Activated CD4-positive, alpha-beta T cell treated with anti-CD3 and anti-CD28 coated beads, Interleukin-2, amount 10 ng/mL, durations not matched to agents 7 days and 5 days (primary cell): ENCODE measurements at regions not wholly inside any gene's neighbourhood (a gene's known extent, or its start where the extent isn't known, plus 50 kb on each side); places are given as distances from the start of the nearest gene placed in this dataset.

Source experiments
- CTCF ChIA-PET: fragments of 350-600 bp; sonication (Branson Sonifier 250); formaldehyde crosslinking; loops from one replicate; lab custom pipeline; 2021; ENCODE audit warnings: antibody characterized with exemption; lab: Charles Lee
- POLR2A ChIA-PET: fragments of 350-600 bp; sonication (Branson Sonifier 250); formaldehyde crosslinking; loops from one replicate; lab custom pipeline; 2021; ENCODE audit warnings: antibody characterized with exemption; lab: Charles Lee
- DNase-seq: peaks from one replicate; pipeline ENCODE4 v3.0.0-alpha.2; 2020
- H3K27ac Mint-ChIP-seq: one replicate; pipeline ENCODE4 v1.8.0; 2021; ENCODE audit warnings: mild to moderate bottlenecking, moderate library complexity, mixed read lengths
- H3K27me3 Mint-ChIP-seq: one replicate; pipeline ENCODE4 v1.8.0; 2021; ENCODE audit warnings: mixed read lengths
- H3K36me3 Mint-ChIP-seq: one replicate; pipeline ENCODE4 v1.8.0; 2021; ENCODE audit warnings: low read depth, mixed read lengths
- H3K4me1 Mint-ChIP-seq: one replicate; pipeline ENCODE4 v1.8.0; 2021; ENCODE audit warnings: mixed read lengths
- H3K4me3 Mint-ChIP-seq: one replicate; pipeline ENCODE4 v1.8.0; 2021; ENCODE audit warnings: mild to moderate bottlenecking, moderate library complexity, mixed read lengths
- H3K9me3 Mint-ChIP-seq: one replicate; pipeline ENCODE4 v1.8.0; 2021; ENCODE audit warnings: mixed read lengths

DNA sequence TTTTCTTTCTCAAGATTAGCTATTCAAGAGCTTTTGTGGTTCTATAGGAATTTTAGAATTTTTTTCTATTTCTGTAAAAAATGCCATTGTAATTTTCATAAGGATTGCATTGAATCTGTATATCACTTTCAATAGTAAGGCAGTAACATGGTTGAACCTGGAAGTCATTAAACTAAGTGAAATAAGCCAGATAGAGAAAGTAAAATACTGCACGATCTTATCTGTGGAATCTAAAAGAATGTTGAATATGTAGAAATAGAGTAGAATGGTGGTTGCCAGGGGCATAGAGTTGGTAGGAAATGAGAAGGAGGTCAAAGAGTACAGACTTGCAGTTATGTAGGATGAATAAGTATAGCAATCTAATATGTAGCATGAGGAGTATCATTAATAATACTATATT is 1073.5 kb upstream of the LRRN3 start:
- Mint-ChIP-seq H3K27ac (no peak overlapping the region), H3K9me3 (no peaks in the 10 kb centered on the region), H3K27me3 (no peaks in the 10 kb centered on the region), H3K4me1 (no peaks in the 10 kb centered on the region), H3K36me3 (no peaks in the 10 kb centered on the region), H3K4me3 (no peak overlapping the region)
- POLR2A ChIA-PET = no interaction called here
- CTCF ChIA-PET = no interaction called here
- no peak for DNase-seq

DNA sequence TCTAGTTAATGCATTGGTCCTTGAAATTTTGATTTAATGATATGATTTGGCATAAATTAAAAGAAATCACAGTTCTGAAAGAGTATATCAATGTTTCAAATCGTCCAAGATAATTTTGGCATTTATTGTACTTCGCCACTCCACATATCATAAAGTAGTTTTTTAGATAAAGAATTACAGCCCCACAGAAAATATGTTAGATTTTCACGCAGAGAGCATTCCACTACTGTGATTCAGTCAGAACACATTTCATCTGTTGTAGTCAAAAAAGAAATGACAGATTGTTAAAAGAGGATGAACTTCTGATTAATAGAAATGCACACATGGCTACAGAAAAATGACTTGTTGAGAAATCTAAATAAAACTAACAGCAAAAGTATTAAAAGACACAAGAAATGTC is 1063.5 kb upstream of the LRRN3 start:
- POLR2A ChIA-PET = no interaction called here
- Mint-ChIP-seq H3K27me3 (no peaks in the 10 kb centered on the region), H3K27ac (no peak overlapping the region)

DNA sequence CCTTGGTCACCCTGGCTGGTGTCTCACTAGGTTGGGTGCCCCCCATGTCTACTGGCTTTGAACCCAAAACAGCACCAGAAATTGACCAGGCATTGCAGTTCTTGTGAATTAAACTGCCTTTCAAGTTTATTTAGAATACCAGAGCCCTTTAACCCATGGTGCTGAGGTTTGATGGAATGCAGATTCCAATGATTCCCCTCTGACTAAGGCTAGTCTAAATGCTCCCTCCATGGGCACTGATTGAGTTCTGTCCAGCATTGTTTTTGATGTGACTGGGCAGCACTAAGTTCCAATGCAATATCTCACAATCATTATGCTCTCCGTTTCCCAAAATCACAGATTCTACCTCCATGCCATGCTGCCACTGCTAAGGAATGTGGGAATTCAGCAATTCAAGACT is 1047.4 kb upstream of the LRRN3 start:
- no peaks in the 10 kb centered on the region for H3K9me3 Mint-ChIP-seq
- H3K4me1 Mint-ChIP-seq = no peaks in the 10 kb centered on the region
- H3K36me3 Mint-ChIP-seq = no peaks in the 10 kb centered on the region
- POLR2A ChIA-PET = no interaction called here
- CTCF ChIA-PET = interaction anchor here (0.7 kb wide), 1 partner anchor 730 kb away, joined by 3 read pairs; no protein-coding TSS in a partner anchor
- no peak overlapping the region for H3K27ac Mint-ChIP-seq
- H3K27me3 Mint-ChIP-seq = no peaks in the 10 kb centered on the region
- DNase-seq = no peak
- H3K4me3 Mint-ChIP-seq = no peak overlapping the region

More for the DNA sequence above, 1063.5 kb upstream of the LRRN3 start:
- Mint-ChIP-seq H3K9me3 (no peaks in the 10 kb centered on the region), H3K36me3 (no peaks in the 10 kb centered on the region), H3K4me1 (no peaks in the 10 kb centered on the region), H3K4me3 (no peak overlapping the region)
- no peak for DNase-seq
- CTCF ChIA-PET = no interaction called here

DNA sequence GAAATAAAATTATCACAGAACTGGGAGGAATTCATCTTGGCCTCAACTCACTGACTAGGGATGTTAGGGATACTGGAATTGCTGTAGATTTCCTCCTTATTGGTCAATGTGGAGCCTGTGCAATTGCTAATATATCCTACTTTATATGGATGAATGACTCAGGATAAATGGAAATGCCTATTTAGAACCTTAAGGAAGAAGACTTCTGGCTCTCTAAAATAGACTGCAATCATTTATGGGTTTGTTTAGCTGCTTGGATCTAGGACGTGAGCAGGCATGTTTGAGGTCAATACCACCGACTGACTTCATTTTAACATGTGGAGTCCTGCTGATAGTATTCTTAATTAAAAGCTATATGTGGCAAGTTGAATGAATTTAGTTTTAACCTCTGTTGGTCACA is 1040.1 kb upstream of the LRRN3 start:
- DNase-seq = no peak
- ChIA-PET POLR2A (no interaction called here), CTCF (no interaction called here)
- H3K9me3 Mint-ChIP-seq = no peaks in the 10 kb centered on the region
- H3K4me1 Mint-ChIP-seq = no peaks in the 10 kb centered on the region
- no peak overlapping the region for H3K27ac Mint-ChIP-seq
- H3K4me3 Mint-ChIP-seq = no peak overlapping the region
- no peaks in the 10 kb centered on the region for H3K36me3 Mint-ChIP-seq
- no peaks in the 10 kb centered on the region for H3K27me3 Mint-ChIP-seq

DNA sequence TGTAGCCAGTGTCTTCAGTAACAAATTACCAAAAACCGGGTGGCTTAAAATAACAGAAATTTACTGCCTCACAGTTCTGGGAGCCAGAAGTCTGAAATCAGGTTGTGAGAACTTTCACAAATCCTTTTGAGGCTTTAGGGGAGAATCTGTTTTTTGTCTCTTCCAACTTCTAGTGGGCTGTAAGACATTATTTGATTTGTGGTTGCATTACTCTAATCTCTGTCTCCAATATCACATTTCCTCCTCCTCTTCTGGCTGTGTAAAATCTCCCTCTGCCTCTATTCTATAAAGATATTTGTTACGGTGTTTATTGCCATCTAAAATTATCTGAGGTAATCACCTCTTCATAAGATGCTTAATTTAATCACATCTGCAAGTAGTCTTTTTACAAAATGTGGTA is 1039.6 kb upstream of the LRRN3 start:
- no peaks in the 10 kb centered on the region for H3K4me1 Mint-ChIP-seq
- no peak overlapping the region for H3K4me3 Mint-ChIP-seq
- POLR2A ChIA-PET = no interaction called here
- CTCF ChIA-PET = no interaction called here
- H3K36me3 Mint-ChIP-seq = no peaks in the 10 kb centered on the region
- H3K27ac Mint-ChIP-seq = no peak overlapping the region
- H3K27me3 Mint-ChIP-seq = no peaks in the 10 kb centered on the region
- no peaks in the 10 kb centered on the region for H3K9me3 Mint-ChIP-seq
- DNase-seq = no peak

DNA sequence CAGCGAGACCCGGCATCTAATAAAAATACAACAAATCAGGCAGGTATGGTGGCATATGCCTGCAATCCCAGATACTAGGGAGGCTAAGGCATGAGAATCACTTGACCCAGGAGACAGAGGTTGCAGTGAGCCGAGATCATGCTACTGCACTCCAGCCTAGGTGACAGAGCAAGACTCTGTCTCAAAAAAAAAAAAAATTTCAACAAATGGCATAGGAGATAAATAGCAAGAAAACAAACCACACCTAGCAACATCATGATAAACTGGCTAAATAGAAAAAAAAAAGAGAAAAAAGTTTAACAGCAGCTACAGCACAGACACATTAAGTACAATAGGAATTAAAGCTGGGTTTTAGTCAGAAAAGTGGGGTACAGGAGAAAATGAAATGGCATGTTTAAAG is 1034.6 kb upstream of the LRRN3 start:
- no peak for DNase-seq
- CTCF ChIA-PET = interaction anchor here (0.6 to 0.7 kb wide), 2 partner anchors 71 to 1598 kb away, joined by 5 read pairs; no protein-coding TSS in a partner anchor
- POLR2A ChIA-PET = no interaction called here
- H3K27me3 Mint-ChIP-seq = no peaks in the 10 kb centered on the region
- H3K36me3 Mint-ChIP-seq = no peaks in the 10 kb centered on the region
- H3K4me3 Mint-ChIP-seq = no peak overlapping the region
- H3K27ac Mint-ChIP-seq = no peak overlapping the region
- no peaks in the 10 kb centered on the region for H3K9me3 Mint-ChIP-seq
- H3K4me1 Mint-ChIP-seq = no peaks in the 10 kb centered on the region

DNA sequence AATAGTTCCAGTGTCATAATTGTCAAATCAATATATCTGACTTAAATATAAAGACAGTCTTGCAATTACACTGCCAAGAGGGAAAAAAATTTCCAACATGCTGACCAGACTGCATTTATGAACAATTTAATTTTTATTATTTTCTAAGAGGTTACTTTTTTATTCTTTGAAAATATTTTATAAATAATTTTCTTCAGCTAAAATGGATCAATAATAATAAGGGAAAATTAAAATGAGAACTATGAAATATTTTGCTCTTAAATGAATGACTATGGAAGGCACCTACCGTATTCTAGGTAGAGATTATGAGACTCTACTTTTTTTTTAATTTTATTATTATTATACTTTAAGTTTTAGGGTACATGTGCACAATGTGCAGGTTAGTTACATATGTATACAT is 1032.5 kb upstream of the LRRN3 start:
- Mint-ChIP-seq H3K4me3 (no peak overlapping the region), H3K27ac (no peak overlapping the region), H3K36me3 (no peaks in the 10 kb centered on the region), H3K4me1 (no peaks in the 10 kb centered on the region), H3K9me3 (no peaks in the 10 kb centered on the region), H3K27me3 (no peaks in the 10 kb centered on the region)
- CTCF ChIA-PET = no interaction called here
- no peak for DNase-seq
- POLR2A ChIA-PET = no interaction called here

DNA sequence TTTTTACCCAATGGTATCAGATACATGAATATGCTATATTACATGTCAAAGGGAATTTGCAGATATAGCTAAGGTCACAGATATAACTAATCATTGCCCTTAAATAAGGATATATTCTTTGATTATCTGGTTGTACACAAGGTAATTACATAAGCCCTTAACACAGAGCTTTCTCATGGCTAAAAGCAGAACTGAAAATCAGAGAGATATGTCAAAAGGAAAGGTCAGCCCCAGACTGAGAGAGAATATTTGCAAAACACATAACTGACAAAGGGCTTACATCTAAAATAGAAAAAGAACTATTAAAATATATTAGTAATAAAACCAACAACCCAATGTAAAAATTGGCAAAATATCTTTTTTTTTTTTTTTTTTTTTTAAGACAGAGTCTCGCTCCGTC is 1029.5 kb upstream of the LRRN3 start:
- no peak overlapping the region for H3K4me3 Mint-ChIP-seq
- H3K9me3 Mint-ChIP-seq = no peaks in the 10 kb centered on the region
- no peaks in the 10 kb centered on the region for H3K4me1 Mint-ChIP-seq
- H3K27me3 Mint-ChIP-seq = no peaks in the 10 kb centered on the region
- DNase-seq = no peak
- CTCF ChIA-PET = interaction anchor here (0.6 kb wide), 1 partner anchor 1256 kb away, joined by 3 read pairs; no protein-coding TSS in a partner anchor
- POLR2A ChIA-PET = no interaction called here
- no peaks in the 10 kb centered on the region for H3K36me3 Mint-ChIP-seq
- H3K27ac Mint-ChIP-seq = no peak overlapping the region

DNA sequence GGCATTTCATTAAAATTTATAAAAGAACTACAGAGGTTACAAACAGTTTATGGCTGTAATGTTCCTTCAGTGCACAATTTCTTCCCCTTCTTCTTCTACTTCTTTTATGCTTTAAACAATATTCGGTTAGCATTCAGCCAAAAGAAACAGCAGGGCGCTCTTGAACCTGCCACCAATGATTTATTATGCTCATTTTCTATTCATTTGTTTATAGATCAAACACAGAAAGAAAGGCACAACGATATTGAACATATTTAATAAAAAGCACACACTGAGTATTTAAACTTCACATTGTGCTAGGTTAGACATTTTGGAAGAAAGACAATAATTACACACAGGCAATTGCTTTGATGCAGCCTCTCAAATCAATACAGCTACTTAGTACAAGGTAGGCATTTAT is 1025.8 kb upstream of the LRRN3 start:
- Mint-ChIP-seq H3K4me3 (no peak overlapping the region), H3K4me1 (no peaks in the 10 kb centered on the region), H3K27ac (no peak overlapping the region), H3K36me3 (no peaks in the 10 kb centered on the region), H3K27me3 (no peaks in the 10 kb centered on the region), H3K9me3 (no peaks in the 10 kb centered on the region)
- POLR2A ChIA-PET = no interaction called here
- DNase-seq = no peak
- CTCF ChIA-PET = no interaction called here

DNA sequence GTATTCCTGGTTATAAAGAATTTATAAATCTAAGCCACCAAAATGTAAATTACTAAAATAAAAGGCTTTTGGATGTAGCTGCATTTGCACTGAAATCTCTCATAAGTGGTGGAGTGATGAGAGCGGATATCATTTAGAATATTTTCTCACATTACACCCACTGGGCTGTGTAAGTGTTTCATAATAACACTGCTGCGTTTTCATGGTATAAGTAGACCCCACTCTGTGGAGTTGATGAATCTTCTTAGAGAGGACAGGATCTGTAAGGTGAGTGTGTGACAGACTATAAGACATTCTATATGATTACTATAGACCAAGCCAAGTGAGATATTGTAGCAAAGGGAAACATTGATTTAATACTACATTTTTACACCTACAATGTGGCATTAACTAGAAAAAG is 1024.1 kb upstream of the LRRN3 start:
- no peaks in the 10 kb centered on the region for H3K4me1 Mint-ChIP-seq
- H3K27me3 Mint-ChIP-seq = no peaks in the 10 kb centered on the region
- no peaks in the 10 kb centered on the region for H3K36me3 Mint-ChIP-seq
- H3K27ac Mint-ChIP-seq = no peak overlapping the region
- H3K9me3 Mint-ChIP-seq = no peaks in the 10 kb centered on the region
- CTCF ChIA-PET = no interaction called here
- POLR2A ChIA-PET = no interaction called here
- DNase-seq = no peak
- no peak overlapping the region for H3K4me3 Mint-ChIP-seq

DNA sequence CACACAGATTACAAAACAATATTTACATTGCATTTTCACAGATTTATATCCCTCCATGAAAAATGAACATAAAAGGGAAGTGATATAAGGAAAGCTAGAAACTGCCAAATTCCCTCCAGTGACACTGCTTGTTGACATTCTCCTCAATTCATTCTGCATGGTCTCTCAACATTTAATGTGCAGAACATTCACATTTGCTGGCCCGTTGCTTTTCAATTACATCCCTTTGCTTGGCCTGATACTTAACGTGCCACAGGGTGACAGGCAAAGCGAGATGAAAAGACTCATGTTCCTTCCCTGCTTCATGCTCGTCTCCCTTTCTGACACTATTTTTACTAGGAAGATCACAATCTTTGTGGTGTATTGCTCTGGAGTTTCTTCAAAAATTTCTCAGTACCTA is 1019.7 kb upstream of the LRRN3 start:
- H3K4me3 Mint-ChIP-seq = no peak overlapping the region
- CTCF ChIA-PET = no interaction called here
- H3K36me3 Mint-ChIP-seq = no peaks in the 10 kb centered on the region
- H3K27me3 Mint-ChIP-seq = no peaks in the 10 kb centered on the region
- no peaks in the 10 kb centered on the region for H3K4me1 Mint-ChIP-seq
- no peak overlapping the region for H3K27ac Mint-ChIP-seq
- POLR2A ChIA-PET = no interaction called here
- no peak for DNase-seq
- H3K9me3 Mint-ChIP-seq = no peaks in the 10 kb centered on the region

DNA sequence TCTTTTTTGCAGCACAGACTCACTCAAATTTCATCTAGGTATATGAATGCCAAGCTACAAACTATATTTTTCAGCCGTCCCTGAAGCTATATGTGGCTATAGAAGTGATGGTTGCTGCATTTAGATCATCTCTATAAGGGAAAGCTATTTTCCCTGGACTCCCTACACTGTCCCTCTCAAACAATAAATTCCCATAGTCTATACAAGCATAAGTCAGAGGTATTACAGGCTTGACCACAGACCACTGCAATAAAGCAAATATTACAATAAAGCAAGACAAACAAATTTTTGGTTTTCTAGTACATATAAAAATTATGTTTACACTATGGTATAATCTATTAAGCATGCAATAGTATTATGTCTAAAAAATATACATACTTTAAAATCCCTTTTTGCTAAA is 1015.5 kb upstream of the LRRN3 start:
- Mint-ChIP-seq H3K27me3 (no peaks in the 10 kb centered on the region), H3K36me3 (no peaks in the 10 kb centered on the region), H3K4me1 (no peaks in the 10 kb centered on the region), H3K4me3 (no peak overlapping the region), H3K27ac (no peak overlapping the region), H3K9me3 (no peaks in the 10 kb centered on the region)
- CTCF ChIA-PET = no interaction called here
- DNase-seq = no peak
- POLR2A ChIA-PET = no interaction called here

DNA sequence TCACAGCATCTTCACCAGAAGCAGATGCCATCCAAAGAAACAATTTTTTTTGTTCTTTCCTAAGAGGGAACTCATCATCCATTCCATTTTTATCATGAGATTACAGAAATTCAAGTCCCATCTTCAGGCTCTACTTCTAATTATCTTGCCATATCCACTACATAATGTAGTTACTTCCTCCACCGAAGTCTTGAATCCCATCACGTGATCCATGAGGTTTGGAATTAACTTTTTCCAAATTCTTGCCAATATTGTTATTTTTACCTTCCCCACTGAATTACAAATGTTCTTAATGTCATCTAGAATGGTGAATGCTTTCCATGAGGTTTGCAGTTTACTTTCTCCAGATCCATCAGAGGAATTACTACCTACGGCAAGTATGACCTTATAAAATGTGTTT is 1014.7 kb upstream of the LRRN3 start:
- POLR2A ChIA-PET = no interaction called here
- Mint-ChIP-seq H3K4me1 (no peaks in the 10 kb centered on the region), H3K27me3 (no peaks in the 10 kb centered on the region), H3K27ac (no peak overlapping the region), H3K36me3 (no peaks in the 10 kb centered on the region), H3K4me3 (no peak overlapping the region), H3K9me3 (no peaks in the 10 kb centered on the region)
- DNase-seq = no peak
- CTCF ChIA-PET = no interaction called here

DNA sequence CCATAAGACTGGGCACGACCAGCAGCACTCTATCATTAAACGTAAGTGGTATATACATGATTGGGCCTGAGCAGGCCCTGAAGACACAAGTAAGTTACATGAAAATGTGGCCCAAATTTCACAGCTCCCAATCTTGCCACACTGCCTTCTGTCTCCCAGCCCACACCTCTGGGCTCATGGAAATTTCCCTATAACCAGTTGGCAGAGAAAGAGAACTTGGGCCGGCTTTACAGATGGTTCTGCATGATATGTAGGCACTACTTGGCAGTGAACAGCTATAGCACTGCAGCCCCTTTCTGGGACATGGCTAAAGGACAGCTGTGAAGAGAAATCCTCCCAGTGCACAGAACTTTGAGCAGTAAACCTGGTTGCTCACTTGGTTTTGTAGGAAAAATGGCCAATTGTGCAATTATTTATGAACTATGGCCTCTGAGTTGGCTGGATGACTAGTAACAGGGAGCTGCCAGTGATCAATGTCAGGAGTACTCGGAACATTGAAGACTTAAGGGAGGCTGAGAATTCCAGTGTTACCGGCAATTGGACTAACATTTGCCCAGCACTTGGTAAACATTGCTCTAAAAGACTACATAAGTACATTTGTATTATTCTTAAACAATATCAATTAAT is 1006.6 kb upstream of the LRRN3 start:
- Mint-ChIP-seq H3K36me3 (no peaks in the 10 kb centered on the region), H3K27me3 (no peaks in the 10 kb centered on the region), H3K9me3 (no peaks in the 10 kb centered on the region), H3K27ac (no peak overlapping the region), H3K4me3 (no peak overlapping the region), H3K4me1 (no peaks in the 10 kb centered on the region)
- DNase-seq = no peak
- POLR2A ChIA-PET = no interaction called here
- CTCF ChIA-PET = no interaction called here
